Gastroesophageal sphincter (tissue), 4 donors: ENCODE measurements at regions not wholly inside any gene's neighbourhood (a gene's known extent, or its start where the extent isn't known, plus 50 kb on each side); places are given as distances from the start of the nearest gene placed in this dataset.
A peak's percentile ranks its signal among the peaks of the same experiment; 100 is the strongest.

Experiments used
- ATAC-seq: fragments of 150-250 bp; one replicate; pipeline ENCODE4 v1.9.1; 2016; ENCODE audit warnings: mild to moderate bottlenecking, moderate library complexity
- H3K27ac ChIP-seq, 4 donors: fragments of 200-600 bp; sonication (generic) in 3 of 4; 1 replicate in 3 of 4; 2 replicates in 1 of 4; pipeline ENCODE4 v1.5.1; 2016 to 2019
- H3K27me3 ChIP-seq: fragments of 200-600 bp; sonication (generic); one replicate; pipeline ENCODE4 v1.5.1; 2019
- H3K36me3 ChIP-seq, 2 donors: fragments of 200-600 bp; sonication (generic); one replicate each; pipeline ENCODE4 v1.5.1; 2019; ENCODE audit warnings: control low read depth in 1 of 2
- H3K4me1 ChIP-seq, 3 donors: fragments of 200-600 bp; sonication (generic); 1 replicate in 2 of 3; 2 replicates in 1 of 3; pipeline ENCODE4 v1.5.1; 2016 to 2019; ENCODE audit warnings: control low read depth in 2 of 3
- H3K4me3 ChIP-seq, 2 donors: fragments of 200-600 bp; sonication (generic); one replicate each; pipeline ENCODE4 v1.5.1; 2019; ENCODE audit warnings: mild to moderate bottlenecking in 1 of 2, moderate library complexity in 1 of 2
- H3K9me3 ChIP-seq, 3 donors: fragments of 200-600 bp; sonication (generic); one replicate each; pipeline ENCODE4 v1.5.1; 2017 to 2019; ENCODE audit warnings: control low read depth in 2 of 3
- CTCF ChIP-seq, 4 experiments: fragments of 200-600 bp in 2 of 4; fragments of 450-650 bp in 2 of 4; sonication (generic) in 1 of 4; IDR thresholded peaks; one replicate each; pipeline ENCODE4 v1.5.1; 2017 to 2019; ENCODE audit warnings: antibody characterized with exemption in 4 of 4, mild to moderate bottlenecking in 2 of 4, moderate library complexity in 2 of 4
- EP300 ChIP-seq: sonication (generic); formaldehyde crosslinking; IDR thresholded peaks from one replicate; pipeline ENCODE4 v1.6.1; 2017; ENCODE audit warnings: antibody characterized with exemption, mild to moderate bottlenecking
- POLR2A ChIP-seq, 2 donors: fragments of 450-650 bp; IDR thresholded peaks; one replicate each; pipeline ENCODE4 v1.6.1; 2017; ENCODE audit warnings: antibody characterized with exemption in 2 of 2, mild to moderate bottlenecking in 2 of 2, moderate library complexity in 1 of 2
- POLR2AphosphoS5 ChIP-seq: sonication (generic); formaldehyde crosslinking; IDR thresholded peaks from one replicate; pipeline ENCODE4 v1.6.1; 2017; ENCODE audit warnings: antibody characterized with exemption
- whole genome bisulfite sequencing, 2 donors: methylation state at CpG; one replicate each; pipeline ENCODE4 v1.1.5; 2018; ENCODE audit warnings: low coverage in 1 of 2; 5-methylcytosine and 5-hydroxymethylcytosine counted together

DNA sequence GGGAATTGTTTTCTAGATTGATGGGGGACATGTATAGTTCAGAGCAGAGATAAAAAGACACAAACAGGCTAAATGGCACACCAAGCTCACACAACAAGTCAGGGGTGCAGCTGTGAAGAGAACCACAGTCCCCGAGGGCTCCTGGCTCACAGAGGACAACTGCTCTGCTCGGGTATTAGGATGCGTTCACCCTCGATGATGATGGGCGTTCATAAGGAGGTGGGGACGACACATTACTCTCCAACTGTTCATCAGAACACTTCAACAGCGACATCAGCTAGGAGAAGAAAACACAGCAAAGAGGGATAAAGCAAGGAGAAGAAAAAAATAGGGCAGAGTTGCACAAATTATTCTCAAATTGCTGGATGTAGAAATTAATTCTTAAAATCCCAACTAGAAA, 174.8 kb upstream of the RREB1 start:
- H3K27me3 ChIP-seq: no peaks in the 10 kb centered on the region
- WGBS, 2 donors: 18 to 67% methylated on average over 3 to 7 of the region's 7 CpGs
- TF ChIP-seq POLR2AphosphoS5 (no peak), EP300 (no peak)
- no peak for ATAC-seq
- no peak overlapping the region for H3K27ac ChIP-seq
- no peak overlapping the region for H3K4me3 ChIP-seq
- no peaks in the 10 kb centered on the region for H3K36me3 ChIP-seq
- peaks cover 0 to 2% (median 0%) of the 10 kb centered on the region in 3 donors for H3K4me1 ChIP-seq
- no peaks in the 10 kb centered on the region for H3K9me3 ChIP-seq

- ATAC-seq: no peak
- H3K36me3 ChIP-seq: no peaks in the 10 kb centered on the region
- no peak overlapping the region for H3K27ac ChIP-seq
- no peaks in the 10 kb centered on the region for H3K27me3 ChIP-seq
- 73 to 84% methylated on average over 7 to 8 of the region's 47 CpGs for WGBS, 2 donors
- H3K4me3 ChIP-seq: no peak overlapping the region
- H3K9me3 ChIP-seq: no peaks in the 10 kb centered on the region
- no peaks in the 10 kb centered on the region for H3K4me1 ChIP-seq
- TF ChIP-seq POLR2A (IDR thresholded peaks at IDR 0.05) (no peak), CTCF (IDR thresholded peaks at IDR 0.05) (no peak), POLR2AphosphoS5 (no peak), EP300 (no peak)
These were observed 167.4 kb upstream of the RREB1 start for GRCh38 chr6:6940031-6941025.

DNA sequence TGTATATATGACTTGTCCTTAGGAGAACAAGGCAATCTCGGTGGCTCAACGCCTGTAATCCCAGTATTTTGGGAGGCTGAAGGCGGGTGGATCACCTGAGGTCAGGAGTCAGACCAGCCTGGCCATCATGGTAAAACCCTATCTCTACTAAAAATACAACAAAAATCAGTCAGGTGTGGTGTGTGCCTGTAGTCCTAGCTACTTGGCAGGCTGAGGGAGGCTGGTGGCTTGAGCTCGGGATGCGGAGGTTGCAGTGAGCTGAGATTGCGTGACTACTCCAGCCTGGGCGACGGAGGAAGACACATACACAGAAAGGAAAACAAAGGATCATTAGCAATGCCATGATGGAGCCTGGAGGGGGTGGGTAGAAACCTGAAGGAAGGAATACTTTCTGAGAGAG, 166.6 kb upstream of the RREB1 start:
- no peak for ATAC-seq
- Histone ChIP-seq H3K4me3 (no peak overlapping the region), H3K36me3 (no peaks in the 10 kb centered on the region), H3K27ac (no peak overlapping the region), H3K27me3 (no peaks in the 10 kb centered on the region), H3K4me1 (no peaks in the 10 kb centered on the region), H3K9me3 (no peaks in the 10 kb centered on the region)
- no peak for TF ChIP-seq EP300
- no peak for TF ChIP-seq CTCF (IDR thresholded peaks at IDR 0.05)
- no peak for TF ChIP-seq POLR2AphosphoS5
- TF ChIP-seq POLR2A (IDR thresholded peaks at IDR 0.05): no peak
- 90 to 97% methylated on average over 2 to 7 of the region's 8 CpGs for WGBS, 2 donors

- Histone ChIP-seq H3K36me3 (no peaks in the 10 kb centered on the region), H3K27me3 (no peaks in the 10 kb centered on the region), H3K4me3 (no peak overlapping the region), H3K4me1 (no peaks in the 10 kb centered on the region), H3K27ac (no peak overlapping the region), H3K9me3 (no peaks in the 10 kb centered on the region)
- WGBS, 2 donors: 80 to 86% methylated on average over 2 of the region's 3 CpGs
- ATAC-seq: no peak
- TF ChIP-seq POLR2AphosphoS5 (no peak), POLR2A (IDR thresholded peaks at IDR 0.05) (no peak), CTCF (IDR thresholded peaks at IDR 0.05) (no peak), EP300 (no peak)
These were observed 165.7 kb upstream of the RREB1 start for GRCh38 chr6:6942091-6942490.

DNA sequence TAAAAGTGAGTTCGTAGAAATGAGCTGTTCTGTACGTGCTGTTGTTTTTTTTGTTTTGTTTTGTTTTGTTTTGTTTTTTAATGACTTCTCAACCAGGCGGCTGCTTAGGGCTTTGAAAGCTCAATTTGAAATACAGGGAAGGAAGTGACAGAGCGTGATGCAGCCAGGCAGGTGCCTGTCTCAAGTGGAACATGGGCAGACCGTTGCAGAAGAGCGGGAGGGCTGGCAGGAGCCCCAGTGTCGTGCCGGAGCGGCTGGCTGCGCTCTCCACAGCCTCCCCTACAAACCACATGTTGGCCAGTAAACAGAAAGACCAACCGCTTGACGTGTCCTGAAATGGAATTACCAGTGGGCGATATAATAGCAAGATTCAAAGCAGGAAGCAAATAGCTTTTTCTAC, 164.9 kb upstream of the RREB1 start:
- 48 to 58% methylated on average over 9 to 11 of the region's 13 CpGs for WGBS, 2 donors
- TF ChIP-seq EP300 (no peak), POLR2AphosphoS5 (no peak), CTCF (IDR thresholded peaks at IDR 0.05) (no peak), POLR2A (IDR thresholded peaks at IDR 0.05) (no peak)

More for the DNA sequence above, 164.9 kb upstream of the RREB1 start:
- no peak overlapping the region for H3K4me3 ChIP-seq
- H3K9me3 ChIP-seq: no peaks in the 10 kb centered on the region
- H3K27ac ChIP-seq: no peak overlapping the region
- H3K36me3 ChIP-seq: no peaks in the 10 kb centered on the region
- ATAC-seq: peak; percentile 39
- no peaks in the 10 kb centered on the region for H3K4me1 ChIP-seq
- no peaks in the 10 kb centered on the region for H3K27me3 ChIP-seq
